Stomach (tissue), 4 donors: ENCODE measurements at regions not wholly inside any gene's neighbourhood (a gene's known extent, or its start where the extent isn't known, plus 50 kb on each side); places are given as distances from the start of the nearest gene placed in this dataset.

ENCODE experiments used
- CTCF ChIP-seq, 7 experiments: fragments of 450-650 bp in 4 of 7; fragments of 200-600 bp in 3 of 7; sonication (generic) in 3 of 7; IDR thresholded peaks; one replicate each; pipeline ENCODE4 v1.5.1; 2016 to 2019; ENCODE audit warnings: antibody characterized with exemption in 7 of 7, control low read depth in 2 of 7, mild to moderate bottlenecking in 1 of 7
- EP300 ChIP-seq: sonication (generic); formaldehyde crosslinking; IDR thresholded peaks from one replicate; pipeline ENCODE4 v1.6.1; 2017; ENCODE audit warnings: antibody characterized with exemption
- POLR2AphosphoS5 ChIP-seq, 3 donors: sonication (generic); formaldehyde crosslinking; IDR thresholded peaks; one replicate each; pipeline ENCODE4 v1.6.1; 2016; ENCODE audit warnings: antibody characterized with exemption in 3 of 3

GRCh38 chrX:138865093-138865649, 153.7 kb upstream of the FGF13 start:
- no peak for TF ChIP-seq POLR2AphosphoS5 (IDR thresholded peaks at IDR 0.05)
- TF ChIP-seq CTCF (IDR thresholded peaks at IDR 0.05), result no peak
- no peak for TF ChIP-seq EP300
